ENCODE measurements at regions not wholly inside any gene's neighbourhood (a gene's known extent, or its start where the extent isn't known, plus 50 kb on each side); places are given as distances from the start of the nearest gene placed in this dataset.

DNA sequence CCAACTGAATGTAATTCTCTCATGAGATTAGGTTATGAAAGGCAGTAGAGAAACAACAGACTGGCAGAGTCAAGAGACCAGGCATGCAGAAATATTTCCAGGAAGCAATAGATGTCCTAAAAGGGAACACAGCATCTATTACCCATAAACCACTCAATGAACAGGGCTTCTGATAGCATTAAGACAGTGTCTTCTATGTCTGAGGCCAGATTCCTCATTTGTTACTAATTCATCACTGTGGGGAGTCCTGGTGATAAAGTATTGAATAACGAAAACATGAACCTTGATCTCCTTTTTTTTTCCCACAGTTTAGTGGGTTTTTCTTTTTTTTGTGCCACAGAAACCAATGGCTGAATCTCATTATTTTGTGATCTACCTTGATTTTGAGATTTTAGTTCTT, 339.0 kb downstream of the METTL15 start:
- no peak for TF ChIP-seq FOXA1 (IDR thresholded peaks at IDR 0.05)
- TF ChIP-seq L3MBTL2 (conservative IDR thresholded peaks at IDR 0.05): no peak
- TF ChIP-seq, protein P1, sequence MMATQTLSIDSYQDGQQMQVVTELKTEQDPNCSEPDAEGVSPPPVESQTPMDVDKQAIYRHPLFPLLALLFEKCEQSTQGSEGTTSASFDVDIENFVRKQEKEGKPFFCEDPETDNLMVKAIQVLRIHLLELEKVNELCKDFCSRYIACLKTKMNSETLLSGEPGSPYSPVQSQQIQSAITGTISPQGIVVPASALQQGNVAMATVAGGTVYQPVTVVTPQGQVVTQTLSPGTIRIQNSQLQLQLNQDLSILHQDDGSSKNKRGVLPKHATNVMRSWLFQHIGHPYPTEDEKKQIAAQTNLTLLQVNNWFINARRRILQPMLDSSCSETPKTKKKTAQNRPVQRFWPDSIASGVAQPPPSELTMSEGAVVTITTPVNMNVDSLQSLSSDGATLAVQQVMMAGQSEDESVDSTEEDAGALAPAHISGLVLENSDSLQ (IDR thresholded peaks at IDR 0.05): no peak
- no peak for TF ChIP-seq SP1 (IDR thresholded peaks at IDR 0.05)
